ENCODE measurements at regions not wholly inside any gene's neighbourhood (a gene's known extent, or its start where the extent isn't known, plus 50 kb on each side); places are given as distances from the start of the nearest gene placed in this dataset.

GRCh38 chr12:115709540-115710011, 567.9 kb downstream of the MED13L start:
- TF ChIP-seq CTCF (IDR thresholded peaks at IDR 0.05; ENCODE audit: control insufficient read depth, insufficient read depth, low read depth, low read length, missing control alignments) = no peak
- no peak overlapping the region for H3K4me3 ChIP-seq (ENCODE audit: control insufficient read depth, low read depth, low read length)
- no peak for DNase-seq (ENCODE audit: low read depth)

- TF ChIP-seq CTCF (IDR thresholded peaks at IDR 0.05; ENCODE audit: control insufficient read depth, insufficient read depth, low read depth, low read length, missing control alignments) = no peak
- no peak for DNase-seq (ENCODE audit: low read depth)
- H3K4me3 ChIP-seq (ENCODE audit: control insufficient read depth, low read depth, low read length) = no peak overlapping the region
These were observed 568.7 kb downstream of the MED13L start for GRCh38 chr12:115708801-115709200.

GRCh38 chr12:115700896-115701465, 576.5 kb downstream of the MED13L start:
- TF ChIP-seq CTCF (IDR thresholded peaks at IDR 0.05; ENCODE audit: control insufficient read depth, insufficient read depth, low read depth, low read length, missing control alignments) = no peak
- no peak for DNase-seq (ENCODE audit: low read depth)

GRCh38 chr12:115700081-115700480, 577.4 kb downstream of the MED13L start:
- no peak for TF ChIP-seq CTCF (IDR thresholded peaks at IDR 0.05; ENCODE audit: control insufficient read depth, insufficient read depth, low read depth, low read length, missing control alignments)
- H3K4me3 ChIP-seq (ENCODE audit: control insufficient read depth, low read depth, low read length) = no peak overlapping the region
- DNase-seq (ENCODE audit: low read depth) = no peak

More at GRCh38 chr12:115700896-115701465, 576.5 kb downstream of the MED13L start:
- H3K4me3 ChIP-seq (ENCODE audit: control insufficient read depth, low read depth, low read length) = no peak overlapping the region

- TF ChIP-seq CTCF (IDR thresholded peaks at IDR 0.05; ENCODE audit: control insufficient read depth, insufficient read depth, low read depth, low read length, missing control alignments) = no peak
- no peak for DNase-seq (ENCODE audit: low read depth)
- no peak overlapping the region for H3K4me3 ChIP-seq (ENCODE audit: control insufficient read depth, low read depth, low read length)
These were observed 579.2 kb downstream of the MED13L start for GRCh38 chr12:115698257-115698656.

GRCh38 chr12:115697340-115697739, 580.2 kb downstream of the MED13L start:
- no peak overlapping the region for H3K4me3 ChIP-seq (ENCODE audit: control insufficient read depth, low read depth, low read length)
- TF ChIP-seq CTCF (IDR thresholded peaks at IDR 0.05; ENCODE audit: control insufficient read depth, insufficient read depth, low read depth, low read length, missing control alignments) = no peak
- no peak for DNase-seq (ENCODE audit: low read depth)
